Right lobe of liver (tissue), 4 donors: ENCODE measurements at regions not wholly inside any gene's neighbourhood (a gene's known extent, or its start where the extent isn't known, plus 50 kb on each side); places are given as distances from the start of the nearest gene placed in this dataset.

Experiments used
- POLR2A ChIP-seq: fragments of 450-650 bp; IDR thresholded peaks from one replicate; pipeline ENCODE4 v1.6.1; 2017; ENCODE audit warnings: antibody characterized with exemption, mild to moderate bottlenecking
- TF ChIP-seq, protein P1 (sequence below), 4 donors: fragments of 200-600 bp in 3 of 4; fragments of 450-650 bp in 1 of 4; IDR thresholded peaks; one replicate each; pipeline versions ENCODE4 v1.5.1 to v1.8.0; 2016 to 2022; ENCODE audit warnings: antibody characterized with exemption in 4 of 4, mild to moderate bottlenecking in 2 of 4
- donor health status: DM: no; HTN: no; CAD: no.
- donor health status: DM: no; HTN: no; CAD: no.
- donor health status: DM: no; HTN: yes; CAD: no.

DNA sequence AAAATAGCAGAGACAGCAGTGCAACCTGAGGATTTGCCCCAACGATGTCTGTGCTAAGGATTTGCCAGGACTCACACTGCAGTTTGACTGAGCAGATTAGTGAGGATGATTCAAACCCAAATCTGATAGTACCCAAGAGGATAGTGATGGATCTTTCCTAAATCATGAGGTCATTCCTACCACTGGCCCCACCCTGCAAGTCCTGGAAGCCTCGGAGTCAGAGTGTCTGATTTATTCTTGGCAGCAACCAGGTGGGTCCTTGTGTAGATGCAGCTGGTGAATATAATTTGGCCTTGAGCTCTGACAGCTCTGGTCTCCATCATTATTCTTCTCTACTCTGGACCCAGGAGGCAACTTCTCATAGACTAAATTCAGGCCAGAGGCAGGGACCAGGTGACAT, 179.3 kb upstream of the RAG2 start:
- TF ChIP-seq, protein P1, sequence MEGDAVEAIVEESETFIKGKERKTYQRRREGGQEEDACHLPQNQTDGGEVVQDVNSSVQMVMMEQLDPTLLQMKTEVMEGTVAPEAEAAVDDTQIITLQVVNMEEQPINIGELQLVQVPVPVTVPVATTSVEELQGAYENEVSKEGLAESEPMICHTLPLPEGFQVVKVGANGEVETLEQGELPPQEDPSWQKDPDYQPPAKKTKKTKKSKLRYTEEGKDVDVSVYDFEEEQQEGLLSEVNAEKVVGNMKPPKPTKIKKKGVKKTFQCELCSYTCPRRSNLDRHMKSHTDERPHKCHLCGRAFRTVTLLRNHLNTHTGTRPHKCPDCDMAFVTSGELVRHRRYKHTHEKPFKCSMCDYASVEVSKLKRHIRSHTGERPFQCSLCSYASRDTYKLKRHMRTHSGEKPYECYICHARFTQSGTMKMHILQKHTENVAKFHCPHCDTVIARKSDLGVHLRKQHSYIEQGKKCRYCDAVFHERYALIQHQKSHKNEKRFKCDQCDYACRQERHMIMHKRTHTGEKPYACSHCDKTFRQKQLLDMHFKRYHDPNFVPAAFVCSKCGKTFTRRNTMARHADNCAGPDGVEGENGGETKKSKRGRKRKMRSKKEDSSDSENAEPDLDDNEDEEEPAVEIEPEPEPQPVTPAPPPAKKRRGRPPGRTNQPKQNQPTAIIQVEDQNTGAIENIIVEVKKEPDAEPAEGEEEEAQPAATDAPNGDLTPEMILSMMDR (IDR thresholded peaks at IDR 0.05), result no peak
- no peak for TF ChIP-seq POLR2A
